ENCODE measurements at regions not wholly inside any gene's neighbourhood (a gene's known extent, or its start where the extent isn't known, plus 50 kb on each side); places are given as distances from the start of the nearest gene placed in this dataset.

GRCh38 chr2:10966056-10966455 is 54.3 kb downstream of the KCNF1 start:
- Histone ChIP-seq H3K56ac (ENCODE audit: insufficient read length, low read depth, low read length) (no peak overlapping the region), H2BK20ac (ENCODE audit: low read depth, low read length, poor library complexity, severe bottlenecking) (no peak overlapping the region), H3K4ac (ENCODE audit: low read depth, low read length) (no peak overlapping the region), H3K79me2 (ENCODE audit: insufficient read depth, low read length) (no peaks in the 10 kb centered on the region), H4K8ac (replicated peaks; ENCODE audit: insufficient read length, low read depth, low read length) (no peak overlapping the region), H3K27ac (ENCODE audit: insufficient read length, low read depth, low read length) (no peak overlapping the region), H2AK5ac (ENCODE audit: insufficient read length, low read length) (no peak overlapping the region), H2BK15ac (ENCODE audit: low read depth, low read length) (no peak overlapping the region), H3K9me3 (ENCODE audit: control insufficient read depth, low read depth, low read length) (no peaks in the 10 kb centered on the region), H3K14ac (ENCODE audit: insufficient read depth, low read length) (no peak overlapping the region; the same call in 1 of the 2 replicates), H3K9ac (ENCODE audit: extremely low read depth, insufficient read length, low read length) (no peak overlapping the region), H3K4me2 (ENCODE audit: insufficient read depth, insufficient read length, low read length) (no peak overlapping the region), H4K91ac (ENCODE audit: insufficient read length, low read depth, low read length) (no peak overlapping the region), H3K23ac (ENCODE audit: insufficient read length, low read depth, low read length) (no peak overlapping the region), H3K27me3 (ENCODE audit: insufficient read depth, low read length) (no peaks in the 10 kb centered on the region), H3T11ph (ENCODE audit: low read length) (no peak overlapping the region), H3K18ac (ENCODE audit: insufficient read length, low read depth, low read length) (no peak overlapping the region), H4K5ac (ENCODE audit: insufficient read length, low read depth, low read length) (no peak overlapping the region), H3K79me1 (ENCODE audit: insufficient read depth, low read depth, low read length, poor library complexity, severe bottlenecking) (no peaks in the 10 kb centered on the region), H2BK120ac (ENCODE audit: low read depth, low read length, poor library complexity, severe bottlenecking) (no peak overlapping the region), H2BK12ac (ENCODE audit: insufficient read length, low read depth, low read length) (no peak overlapping the region), H3K23me2 (ENCODE audit: insufficient read length, low read depth, low read length, poor library complexity, severe bottlenecking) (no peaks in the 10 kb centered on the region), H2AFZ (ENCODE audit: low read length) (no peak overlapping the region), H3K4me1 (ENCODE audit: insufficient read depth, low read length) (no peaks in the 10 kb centered on the region), H4K20me1 (ENCODE audit: control insufficient read depth, insufficient read depth, insufficient read length) (no peaks in the 10 kb centered on the region), H2BK5ac (ENCODE audit: insufficient read length, low read length) (no peak overlapping the region)
- no peak for DNase-seq
- Mint-ChIP-seq H3K4me3 (no peak overlapping the region), H3K27ac (no peak overlapping the region), H3K36me3 (ENCODE audit: insufficient read depth in 1 of 3, low read depth in 3 of 3) (no peaks in the 10 kb centered on the region; a peak in 1 of 7 replicates), H3K27me3 (ENCODE audit: low read depth) (peaks cover 4% of the 10 kb centered on the region), H3K4me1 (peaks cover 26 to 29% of the 10 kb centered on the region in 2 experiments), H3K9me3 (no peaks in the 10 kb centered on the region)
- TF ChIP-seq, protein P1, sequence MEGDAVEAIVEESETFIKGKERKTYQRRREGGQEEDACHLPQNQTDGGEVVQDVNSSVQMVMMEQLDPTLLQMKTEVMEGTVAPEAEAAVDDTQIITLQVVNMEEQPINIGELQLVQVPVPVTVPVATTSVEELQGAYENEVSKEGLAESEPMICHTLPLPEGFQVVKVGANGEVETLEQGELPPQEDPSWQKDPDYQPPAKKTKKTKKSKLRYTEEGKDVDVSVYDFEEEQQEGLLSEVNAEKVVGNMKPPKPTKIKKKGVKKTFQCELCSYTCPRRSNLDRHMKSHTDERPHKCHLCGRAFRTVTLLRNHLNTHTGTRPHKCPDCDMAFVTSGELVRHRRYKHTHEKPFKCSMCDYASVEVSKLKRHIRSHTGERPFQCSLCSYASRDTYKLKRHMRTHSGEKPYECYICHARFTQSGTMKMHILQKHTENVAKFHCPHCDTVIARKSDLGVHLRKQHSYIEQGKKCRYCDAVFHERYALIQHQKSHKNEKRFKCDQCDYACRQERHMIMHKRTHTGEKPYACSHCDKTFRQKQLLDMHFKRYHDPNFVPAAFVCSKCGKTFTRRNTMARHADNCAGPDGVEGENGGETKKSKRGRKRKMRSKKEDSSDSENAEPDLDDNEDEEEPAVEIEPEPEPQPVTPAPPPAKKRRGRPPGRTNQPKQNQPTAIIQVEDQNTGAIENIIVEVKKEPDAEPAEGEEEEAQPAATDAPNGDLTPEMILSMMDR (conservative IDR thresholded peaks at IDR 0.05): no peak
- WGBS (ENCODE audit: extremely low coverage, insufficient read length, low lambda C conversion rate): no CpG with 5 or more reads among the region's 7 CpGs
